DMS153 treated with DMSO at 0.1 percent for 48 hours (cell line): ENCODE measurements at regions not wholly inside any gene's neighbourhood (a gene's known extent, or its start where the extent isn't known, plus 50 kb on each side); places are given as distances from the start of the nearest gene placed in this dataset.

Experiments used
- DNase-seq: peaks from one replicate; lab custom pipeline; 2025; ENCODE audit not compliant: unreplicated experiment; lab: John Stamatoyannopoulos, UW

GRCh38 chr7:79590391-79590790 lies 136.9 kb upstream of the MAGI2 start:
- no peak for DNase-seq

- DNase-seq: no peak
These were observed 117.4 kb upstream of the MAGI2 start for GRCh38 chr7:79570903-79571302.

- no peak for DNase-seq
These were observed 110.5 kb upstream of the MAGI2 start for GRCh38 chr7:79563821-79564522.

- no peak for DNase-seq
These were observed 102.1 kb upstream of the MAGI2 start for GRCh38 chr7:79555571-79555970.

- no peak for DNase-seq
These were observed 100.5 kb upstream of the MAGI2 start for GRCh38 chr7:79553811-79554555.

- no peak for DNase-seq
These were observed 99.0 kb upstream of the MAGI2 start for GRCh38 chr7:79552463-79552862.

- DNase-seq: no peak
These were observed 95.3 kb upstream of the MAGI2 start for GRCh38 chr7:79548727-79549126.

- DNase-seq: no peak
These were observed 93.7 kb upstream of the MAGI2 start for GRCh38 chr7:79547132-79547531.

GRCh38 chr7:79540592-79540991 lies 87.1 kb upstream of the MAGI2 start:
- DNase-seq: no peak

GRCh38 chr7:79534128-79534527 lies 80.7 kb upstream of the MAGI2 start:
- DNase-seq: no peak

- DNase-seq: no peak
These were observed 78.6 kb upstream of the MAGI2 start for GRCh38 chr7:79531905-79532664.

GRCh38 chr7:79531116-79531515 lies 77.6 kb upstream of the MAGI2 start:
- no peak for DNase-seq

GRCh38 chr7:79529881-79530235 lies 76.4 kb upstream of the MAGI2 start:
- DNase-seq: no peak

GRCh38 chr7:79529214-79529880 lies 75.9 kb upstream of the MAGI2 start:
- no peak for DNase-seq

GRCh38 chr7:79528421-79528820 lies 75.0 kb upstream of the MAGI2 start:
- DNase-seq: no peak

- no peak for DNase-seq
These were observed 70.6 kb upstream of the MAGI2 start for GRCh38 chr7:79524048-79524447.

- no peak for DNase-seq
These were observed 70.0 kb upstream of the MAGI2 start for GRCh38 chr7:79523436-79523835.

- DNase-seq: no peak
These were observed 67.1 kb upstream of the MAGI2 start for GRCh38 chr7:79520543-79520942.

- no peak for DNase-seq
These were observed 61.9 kb upstream of the MAGI2 start for GRCh38 chr7:79515358-79515757.

- no peak for DNase-seq
These were observed 59.8 kb upstream of the MAGI2 start for GRCh38 chr7:79513261-79513660.

GRCh38 chr7:79512261-79512660 lies 58.8 kb upstream of the MAGI2 start:
- no peak for DNase-seq
